HG02623 (cell line): ENCODE measurements at regions not wholly inside any gene's neighbourhood (a gene's known extent, or its start where the extent isn't known, plus 50 kb on each side); places are given as distances from the start of the nearest gene placed in this dataset.

Experiments used
- ATAC-seq: cut with Tn5 transposase; IDR thresholded peaks from one replicate; pipeline ENCODE4 v1.9.1; 2021; ENCODE audit warnings: moderate library complexity; ENCODE audit not compliant: unreplicated experiment

- no peak for ATAC-seq
Measured at GRCh38 chr11:23232652-23233051, 372.4 kb upstream of the CCDC179 start.

DNA sequence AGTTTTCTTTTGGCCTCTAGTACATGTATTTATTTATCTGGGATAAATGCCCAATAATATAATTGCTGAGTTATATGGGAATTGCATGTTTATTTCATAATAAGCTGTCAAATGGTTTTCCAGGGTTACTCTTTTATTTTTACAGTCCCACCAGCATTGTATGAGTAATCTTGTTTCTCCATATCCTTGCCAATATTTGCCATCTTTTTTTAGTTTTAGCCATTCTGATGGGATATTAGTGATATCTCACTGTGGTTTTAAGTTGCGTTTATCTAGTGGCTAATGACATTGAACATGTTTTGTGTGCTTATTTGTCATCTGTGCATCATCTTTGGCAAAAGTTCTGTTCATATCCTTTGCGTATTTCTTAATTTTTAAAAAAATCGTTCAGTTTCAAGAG, 372.8 kb upstream of the CCDC179 start:
- ATAC-seq: no peak

DNA sequence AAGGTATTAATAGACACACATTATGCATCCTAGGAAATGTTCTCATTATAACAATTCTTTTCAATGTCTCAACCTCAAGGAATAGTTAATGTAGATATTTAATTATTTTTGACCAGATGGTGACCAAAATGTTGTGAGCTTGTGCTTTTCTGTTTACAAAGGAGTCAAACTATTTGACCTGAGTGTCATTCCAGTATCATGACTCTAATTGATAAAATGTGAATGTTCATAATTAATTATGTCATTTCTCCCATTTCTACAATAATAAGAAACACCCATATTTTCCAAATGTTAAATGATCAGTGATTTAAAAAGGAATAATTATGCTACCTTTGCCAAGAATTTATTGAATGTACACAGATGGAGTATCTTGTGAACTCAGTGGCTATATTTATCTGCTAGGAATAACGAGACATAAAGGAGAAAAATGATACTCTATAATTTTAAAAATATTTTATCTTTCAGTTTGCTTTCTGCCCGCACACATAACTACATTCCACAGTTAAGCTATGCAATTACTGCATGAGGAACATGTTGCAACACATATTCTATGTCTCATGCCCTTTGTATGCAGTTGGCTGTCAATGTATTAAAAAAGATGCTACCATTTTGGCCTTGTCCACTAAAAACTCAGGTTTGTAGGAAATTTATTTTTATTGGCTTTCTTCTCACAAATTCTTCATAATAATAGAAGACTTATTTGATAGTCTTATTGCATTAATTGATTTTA, 376.7 kb upstream of the CCDC179 start:
- no peak for ATAC-seq

DNA sequence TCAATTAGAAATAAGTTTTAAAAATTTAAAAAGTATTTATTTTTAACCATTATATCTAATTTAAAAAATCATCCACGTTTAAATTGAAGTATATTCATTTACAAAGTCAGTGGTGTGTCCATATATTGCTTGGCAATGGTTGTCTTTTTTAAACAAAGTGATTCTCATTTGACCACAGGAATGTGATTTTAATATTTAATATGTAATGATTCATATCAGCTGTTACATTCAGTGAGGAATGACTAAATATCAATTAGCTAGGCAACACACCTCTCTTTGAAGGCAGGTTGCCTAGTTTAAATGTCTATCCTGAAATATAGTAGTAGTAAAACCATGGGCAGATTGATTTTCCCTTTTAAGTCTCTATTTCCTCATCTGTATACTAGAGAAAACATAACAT, 392.2 kb upstream of the CCDC179 start:
- no peak for ATAC-seq

DNA sequence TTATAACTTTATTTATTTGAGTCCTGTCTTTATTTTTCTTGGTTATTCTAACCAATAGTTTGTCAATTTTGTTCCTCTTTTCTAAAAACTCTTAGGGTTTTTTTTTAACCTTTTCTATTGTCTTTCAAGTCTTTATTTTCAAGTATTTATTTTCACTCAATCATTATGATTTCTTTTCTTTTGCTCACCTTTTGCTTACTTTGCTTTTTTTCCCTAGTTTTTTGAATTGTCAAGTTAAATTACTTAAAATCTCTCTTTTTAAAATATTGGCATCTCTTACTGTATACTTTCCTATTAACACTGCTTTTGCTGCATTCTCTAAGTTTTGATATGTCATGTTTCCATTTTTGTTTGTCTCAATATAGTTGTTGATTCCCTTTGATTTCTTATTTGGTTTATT, 396.8 kb upstream of the CCDC179 start:
- no peak for ATAC-seq

- no peak for ATAC-seq
Measured at GRCh38 chr11:23257556-23257955, 397.3 kb upstream of the CCDC179 start.

DNA sequence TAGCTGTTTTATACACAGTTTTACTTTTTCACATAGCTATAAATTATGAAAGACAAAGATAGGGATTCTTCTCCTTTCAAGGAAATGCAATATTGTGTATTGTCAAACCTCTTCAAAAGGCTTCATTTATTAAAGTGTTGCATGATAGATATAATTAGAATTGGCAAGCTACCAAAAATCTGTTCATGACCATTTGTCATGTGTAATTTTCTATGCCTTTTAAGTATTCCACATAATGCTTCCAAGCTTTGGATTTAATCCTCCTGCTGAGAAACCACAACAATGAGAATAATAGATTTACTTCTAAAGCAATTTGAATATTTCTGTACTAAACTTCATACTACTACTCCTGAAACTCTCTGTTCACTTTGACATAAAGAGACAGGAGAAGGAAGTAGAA, 403.2 kb upstream of the CCDC179 start:
- no peak for ATAC-seq

GRCh38 chr11:23272095-23272494, 411.8 kb upstream of the CCDC179 start:
- ATAC-seq: no peak

GRCh38 chr11:23278121-23278520, 417.8 kb upstream of the CCDC179 start:
- no peak for ATAC-seq

DNA sequence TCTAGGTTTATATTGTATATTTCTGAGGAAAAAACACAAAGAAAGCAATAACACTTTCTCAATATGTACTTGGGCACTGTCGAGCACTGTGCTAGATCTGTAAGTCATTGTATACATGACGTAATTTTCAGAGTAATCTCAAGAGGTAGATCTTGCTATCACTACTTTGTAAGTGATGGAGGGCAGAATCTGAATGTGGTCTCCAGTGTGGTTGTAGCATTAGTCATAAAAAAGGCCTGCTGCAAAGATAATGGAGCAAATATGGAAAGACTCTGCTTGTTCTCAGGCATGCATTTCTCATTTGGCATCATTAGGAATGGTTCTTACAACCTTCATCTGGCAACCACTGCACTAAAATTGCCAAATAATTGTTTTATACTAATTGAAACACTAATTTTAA, 419.8 kb upstream of the CCDC179 start:
- ATAC-seq: no peak

GRCh38 chr11:23283666-23284065, 423.4 kb upstream of the CCDC179 start:
- no peak for ATAC-seq

GRCh38 chr11:23284631-23285030, 424.4 kb upstream of the CCDC179 start:
- no peak for ATAC-seq

DNA sequence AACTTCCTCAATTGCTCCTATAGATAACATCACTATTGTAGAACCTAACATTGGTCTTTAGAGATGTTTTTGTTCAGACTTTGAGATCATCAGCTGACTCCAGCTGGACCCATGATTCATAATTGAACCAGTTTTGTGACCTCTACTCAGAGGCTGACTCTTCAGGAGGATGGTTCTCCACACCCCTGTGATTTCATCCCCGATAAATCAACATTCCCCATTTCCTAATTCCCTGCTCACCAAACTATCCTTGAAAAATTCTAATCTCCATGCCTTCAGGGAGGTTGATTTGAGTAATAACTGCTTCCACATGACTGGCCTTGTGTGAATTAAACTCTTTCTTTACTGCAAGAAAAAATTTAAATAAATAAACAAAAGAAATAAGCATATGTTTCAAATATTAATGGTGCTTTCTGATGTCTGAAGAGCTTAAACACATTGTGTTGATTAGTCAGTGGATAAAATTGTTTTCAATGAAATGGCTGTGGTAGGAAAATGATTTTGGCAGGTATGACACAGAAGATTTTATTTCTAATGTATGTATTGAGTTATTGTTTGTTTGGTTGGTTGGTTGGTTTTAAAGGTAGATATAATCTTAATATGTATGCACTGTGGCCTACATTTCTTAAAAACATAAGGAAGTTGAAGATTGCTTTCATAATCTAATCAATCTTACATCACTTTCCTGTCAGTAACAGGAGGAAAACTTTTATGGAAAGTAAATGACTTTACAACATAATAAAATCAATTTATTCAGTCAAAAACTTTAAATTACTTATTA, 427.9 kb upstream of the CCDC179 start:
- ATAC-seq: no peak

- ATAC-seq: no peak
Measured at GRCh38 chr11:23295241-23295640, 435.0 kb upstream of the CCDC179 start.

DNA sequence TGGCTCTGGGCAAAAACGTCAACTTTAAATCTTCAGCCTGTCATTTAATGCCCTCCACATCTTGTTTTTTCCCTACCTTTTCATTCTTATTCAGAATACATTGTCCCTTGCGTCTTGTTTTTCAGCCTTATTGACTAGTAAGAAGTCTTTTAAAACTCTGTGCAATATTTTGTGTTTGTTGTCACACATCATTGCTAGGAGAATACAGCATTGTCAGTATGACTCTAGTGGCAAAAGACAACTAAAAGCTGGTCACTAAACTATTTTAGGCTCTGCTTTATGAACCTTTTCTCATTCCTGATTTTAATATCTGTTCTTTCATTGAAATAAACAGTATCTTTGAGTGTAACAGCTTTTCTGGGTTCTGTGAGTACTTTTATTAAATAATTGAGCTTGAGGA, 447.8 kb upstream of the CCDC179 start:
- ATAC-seq: no peak

DNA sequence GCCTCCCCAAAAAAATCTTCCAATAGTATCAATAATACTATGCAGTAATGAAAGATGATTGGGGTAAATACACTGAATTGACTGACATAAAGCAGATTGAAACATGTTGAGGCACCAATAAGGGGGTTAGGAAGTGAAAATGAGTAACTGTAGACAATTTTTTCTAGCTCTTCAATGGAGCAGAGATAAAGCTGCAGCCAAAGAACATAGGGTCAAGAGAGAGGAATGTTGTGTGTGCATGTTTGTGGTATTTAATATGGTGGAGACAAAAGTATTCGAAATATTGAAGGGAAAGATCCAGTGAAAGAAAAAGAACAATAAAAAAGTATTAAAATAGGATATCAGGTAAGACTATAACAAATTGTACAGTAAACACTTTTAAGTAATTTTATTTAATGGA, 450.0 kb upstream of the CCDC179 start:
- ATAC-seq: no peak

GRCh38 chr11:23311986-23312940, 452.0 kb upstream of the CCDC179 start:
- ATAC-seq: no peak

DNA sequence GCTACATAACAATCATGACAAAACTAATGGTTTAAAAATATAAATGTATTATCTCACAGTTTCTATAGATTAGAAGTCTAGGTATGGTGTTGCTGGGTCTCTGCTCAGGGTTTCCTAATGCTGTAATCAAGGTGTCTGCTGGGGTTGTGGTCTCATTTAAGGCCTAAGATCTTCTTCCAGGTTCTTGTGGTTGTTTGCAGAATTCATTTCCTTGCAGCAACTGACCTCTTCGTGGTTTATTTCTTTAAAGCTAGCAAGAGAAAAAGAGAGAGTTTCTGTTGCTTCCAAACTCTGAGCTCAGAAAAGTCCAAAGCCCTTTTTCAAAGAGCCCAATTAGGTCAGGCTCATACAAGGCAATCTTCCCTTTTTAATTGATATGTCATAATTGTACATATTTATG, 452.7 kb upstream of the CCDC179 start:
- ATAC-seq: no peak

GRCh38 chr11:23314162-23314561, 453.9 kb upstream of the CCDC179 start:
- no peak for ATAC-seq

GRCh38 chr11:23315286-23315685, 455.0 kb upstream of the CCDC179 start:
- no peak for ATAC-seq

- ATAC-seq: no peak
Measured at GRCh38 chr11:23317816-23318215, 457.5 kb upstream of the CCDC179 start.
